ENCODE measurements at regions not wholly inside any gene's neighbourhood (a gene's known extent, or its start where the extent isn't known, plus 50 kb on each side); places are given as distances from the start of the nearest gene placed in this dataset.
"Not testable (repeated sequence)": the region's sequence is repeated elsewhere in the genome, so short reads cannot be mapped to it uniquely, and the experiment has no call there.

DNA sequence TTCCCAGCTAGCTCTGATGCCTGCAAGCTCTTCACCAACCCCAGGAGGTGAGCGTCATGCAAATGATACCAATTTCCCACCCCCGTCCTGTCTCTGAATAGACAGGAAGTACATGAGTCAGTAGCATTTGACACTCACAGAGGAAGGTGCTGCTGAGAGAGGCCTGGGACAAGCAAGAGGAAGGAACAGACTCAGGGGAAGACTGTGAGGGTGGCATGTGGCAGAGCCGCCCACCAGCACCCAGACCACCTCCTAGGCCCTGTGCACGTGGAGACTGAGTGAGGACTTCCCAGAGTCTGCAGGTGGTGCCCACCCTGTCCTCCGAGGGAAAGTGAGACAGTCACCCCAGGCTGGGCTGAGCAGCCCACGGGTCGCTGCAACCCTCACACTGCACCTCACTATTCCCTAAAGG lies 199.5 kb upstream of the SFSWAP start:
- peak; percentile 92 for FAIRE-seq
- TF ChIP-seq POLR2A (IDR thresholded peaks at IDR 0.05; ENCODE audit: low read depth, low read length) (peak; percentile 84), TAF1 (IDR thresholded peaks at IDR 0.05; ENCODE audit: low read depth, low read length) (peak; percentile 96), POLR2AphosphoS5 (IDR thresholded peaks at IDR 0.05; ENCODE audit: low read depth, low read length) (peak; percentile 65), POU2F2 (IDR thresholded peaks at IDR 0.05; ENCODE audit: low read depth, low read length) (peak; percentile 97), SPI1 (IDR thresholded peaks at IDR 0.05; ENCODE audit: low read depth, low read length) (peak; percentile 60; the same call in 1 of the 2 replicates), PAX5 (IDR thresholded peaks at IDR 0.05; ENCODE audit: insufficient read depth, low read length, severe bottlenecking) (no peak)
- DNase-seq (ENCODE audit: insufficient read length, low spot score), result peak; percentile 72

DNA sequence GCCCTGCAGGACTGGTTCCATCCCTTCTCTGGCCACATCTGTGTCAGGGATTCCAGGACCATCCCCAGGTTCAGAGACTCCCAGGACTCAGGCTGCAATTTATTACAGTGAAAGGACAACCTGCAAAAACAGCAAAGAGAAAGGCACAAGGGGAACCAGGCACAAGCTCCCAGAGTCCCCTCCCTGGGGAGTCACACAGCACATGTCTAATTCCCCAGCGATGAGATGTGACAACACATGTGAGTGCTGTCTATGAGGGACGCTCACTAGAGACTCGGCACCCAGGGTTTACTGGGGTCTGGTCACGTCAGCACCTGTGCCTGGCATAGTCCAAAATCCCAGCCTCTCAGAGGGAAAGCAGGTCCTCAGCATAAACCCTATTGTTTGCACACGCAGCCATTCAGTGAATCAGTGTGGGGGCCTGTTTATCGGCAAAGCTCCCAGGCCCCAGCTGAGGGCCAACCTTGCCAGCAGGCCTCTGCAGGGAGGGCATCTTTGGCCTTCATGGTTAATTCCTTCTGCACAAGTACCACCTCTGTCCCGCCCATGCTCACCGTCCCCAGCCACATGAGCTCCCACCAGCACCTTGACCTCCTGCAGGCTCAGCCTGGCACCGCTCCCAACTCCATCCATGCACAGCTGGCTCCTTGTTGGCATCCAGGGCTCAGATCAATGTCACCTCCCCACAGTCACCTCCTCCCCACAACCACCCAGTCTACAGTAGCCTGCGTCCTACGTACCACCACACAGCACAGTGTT lies 198.9 kb upstream of the SFSWAP start:
- TF ChIP-seq POLR2A (IDR thresholded peaks at IDR 0.05; ENCODE audit: low read depth, low read length) (no peak), PAX5 (IDR thresholded peaks at IDR 0.05; ENCODE audit: insufficient read depth, low read length, severe bottlenecking) (no peak), TAF1 (IDR thresholded peaks at IDR 0.05; ENCODE audit: low read depth, low read length) (no peak), POU2F2 (IDR thresholded peaks at IDR 0.05; ENCODE audit: low read depth, low read length) (no peak), POLR2AphosphoS5 (IDR thresholded peaks at IDR 0.05; ENCODE audit: low read depth, low read length) (no peak), SPI1 (IDR thresholded peaks at IDR 0.05; ENCODE audit: low read depth, low read length) (no peak)
- FAIRE-seq (peak; percentile 40), DNase-seq (ENCODE audit: insufficient read length, low spot score) (no peak)

DNA sequence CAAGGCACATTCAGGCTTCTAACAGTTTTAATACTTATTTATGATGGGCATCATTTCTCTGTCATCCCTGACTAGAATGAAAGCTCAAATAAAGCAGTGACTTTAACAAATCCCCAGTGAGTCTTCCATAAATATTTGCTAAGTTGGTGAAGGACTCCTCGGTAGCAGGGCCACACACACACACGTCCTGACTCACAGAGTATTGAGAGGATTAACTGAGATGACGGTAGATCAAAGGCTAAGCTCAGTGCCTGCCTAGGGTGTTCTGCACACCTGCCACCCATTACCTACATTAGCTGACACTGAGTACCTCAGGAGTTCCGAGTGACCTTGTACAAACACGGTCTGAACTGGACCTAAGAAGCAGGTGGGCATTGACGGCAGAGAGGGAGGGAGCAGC lies 197.3 kb upstream of the SFSWAP start:
- FAIRE-seq, result no peak
- TF ChIP-seq POU2F2 (IDR thresholded peaks at IDR 0.05; ENCODE audit: low read depth, low read length) (no peak), TAF1 (IDR thresholded peaks at IDR 0.05; ENCODE audit: low read depth, low read length) (no peak), POLR2A (IDR thresholded peaks at IDR 0.05; ENCODE audit: low read depth, low read length) (no peak), PAX5 (IDR thresholded peaks at IDR 0.05; ENCODE audit: insufficient read depth, low read length, severe bottlenecking) (no peak), SPI1 (IDR thresholded peaks at IDR 0.05; ENCODE audit: low read depth, low read length) (no peak), POLR2AphosphoS5 (IDR thresholded peaks at IDR 0.05; ENCODE audit: low read depth, low read length) (no peak)
- DNase-seq (ENCODE audit: insufficient read length, low spot score), result no peak

DNA sequence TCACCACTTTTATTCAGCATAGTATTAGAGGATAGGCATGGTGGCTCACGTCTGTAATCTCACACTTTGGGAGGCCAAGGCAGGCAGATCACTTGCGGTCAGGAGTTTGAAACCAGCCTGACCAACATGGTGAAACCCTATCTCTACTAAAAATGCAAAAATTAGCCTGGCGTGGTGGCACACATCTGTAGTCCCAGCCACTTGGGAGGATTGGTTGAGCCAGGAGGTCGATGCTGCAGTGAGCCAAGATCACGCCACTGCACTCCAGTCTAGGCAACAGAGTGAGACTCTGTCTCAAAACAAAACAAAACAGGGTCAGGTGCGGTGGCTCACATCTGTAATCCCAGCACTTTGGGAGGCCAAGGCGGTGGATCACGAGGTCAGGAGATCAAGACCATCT lies 190.3 kb upstream of the SFSWAP start:
- DNase-seq (ENCODE audit: insufficient read length, low spot score); FAIRE-seq: not testable (repeated sequence)

DNA sequence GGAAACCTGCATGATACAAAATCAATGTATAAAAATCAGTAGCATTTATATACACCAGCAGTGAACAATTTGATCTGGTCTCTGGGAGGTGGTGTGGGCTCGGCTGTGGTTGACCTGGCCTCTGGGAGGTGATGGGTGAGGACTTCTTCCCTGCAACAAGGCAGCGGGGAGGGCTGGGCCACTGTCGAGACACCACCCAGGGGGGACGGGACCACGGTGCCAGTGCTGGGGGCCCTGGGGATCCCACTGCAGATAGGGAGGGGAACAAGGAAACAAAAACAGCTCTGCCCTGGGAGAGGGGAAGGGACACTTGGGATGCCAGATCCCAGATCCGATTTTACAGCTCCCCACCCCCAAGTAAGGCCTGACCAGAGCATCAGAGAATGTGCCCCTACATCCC lies 189.6 kb upstream of the SFSWAP start:
- no peak for DNase-seq (ENCODE audit: insufficient read length, low spot score)
- TF ChIP-seq POLR2AphosphoS5 (IDR thresholded peaks at IDR 0.05; ENCODE audit: low read depth, low read length) (no peak), PAX5 (IDR thresholded peaks at IDR 0.05; ENCODE audit: insufficient read depth, low read length, severe bottlenecking) (no peak), POLR2A (IDR thresholded peaks at IDR 0.05; ENCODE audit: low read depth, low read length) (no peak), TAF1 (IDR thresholded peaks at IDR 0.05; ENCODE audit: low read depth, low read length) (no peak), SPI1 (IDR thresholded peaks at IDR 0.05; ENCODE audit: low read depth, low read length) (no peak), POU2F2 (IDR thresholded peaks at IDR 0.05; ENCODE audit: low read depth, low read length) (no peak)
- no peak for FAIRE-seq

DNA sequence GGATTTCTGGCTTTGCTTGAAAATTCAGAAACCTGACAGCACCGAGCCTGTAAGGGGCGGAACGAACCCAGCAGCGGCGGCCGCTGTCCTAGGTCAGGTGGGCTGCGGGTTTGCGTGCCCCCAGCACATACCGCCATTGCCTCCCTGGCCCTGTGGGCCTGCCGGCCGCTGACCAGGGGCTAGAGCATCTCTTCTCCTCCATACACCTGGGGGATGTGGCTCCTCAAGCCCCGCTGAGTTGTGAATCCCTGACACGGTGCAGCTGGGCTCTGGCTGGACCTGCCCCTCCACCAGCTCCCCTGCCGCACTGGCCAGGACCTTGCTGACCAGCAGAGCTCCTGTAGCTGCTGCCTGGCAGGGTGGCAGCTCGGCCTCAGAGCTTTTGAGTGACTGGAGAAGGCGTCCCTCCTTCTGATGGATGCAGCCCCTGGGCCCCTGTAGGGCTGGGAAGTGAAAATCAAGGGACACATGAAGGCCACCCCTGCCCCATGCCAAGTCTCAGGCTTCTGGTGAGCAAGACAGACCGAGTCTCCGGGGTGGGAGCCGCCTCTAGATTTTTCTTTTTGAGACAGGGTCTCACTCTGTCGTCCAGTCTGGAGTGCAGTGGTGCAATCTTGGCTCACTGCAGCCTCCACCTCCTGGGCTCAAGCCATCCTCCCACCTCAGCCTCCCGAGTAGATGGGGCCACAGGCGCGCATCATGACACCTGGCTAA lies 184.9 kb upstream of the SFSWAP start:
- FAIRE-seq (no peak), DNase-seq (ENCODE audit: insufficient read length, low spot score) (no peak)
- TF ChIP-seq SPI1 (IDR thresholded peaks at IDR 0.05; ENCODE audit: low read depth, low read length) (no peak), POU2F2 (IDR thresholded peaks at IDR 0.05; ENCODE audit: low read depth, low read length) (no peak)

DNA sequence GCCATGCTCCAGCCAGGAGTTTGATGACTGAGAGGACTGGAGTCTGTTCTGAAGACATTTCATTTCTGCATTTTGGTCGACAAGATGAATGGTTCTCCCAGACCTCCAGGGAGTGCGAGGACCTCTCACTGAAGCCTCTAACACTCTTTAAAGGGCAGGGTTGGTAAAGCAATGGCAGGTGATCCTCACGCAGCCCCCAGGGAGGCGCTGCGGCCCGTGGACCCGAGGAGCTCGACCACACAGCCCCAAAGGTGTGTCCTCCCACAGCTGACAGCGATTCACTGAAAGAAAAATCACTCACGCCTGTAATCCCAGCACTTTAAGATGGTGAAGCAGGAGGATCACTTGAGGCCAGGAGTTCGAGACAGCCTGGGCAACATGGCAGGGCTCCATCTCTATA lies 183.8 kb upstream of the SFSWAP start:
- DNase-seq (ENCODE audit: insufficient read length, low spot score) (no peak), FAIRE-seq (no peak)
- TF ChIP-seq TAF1 (IDR thresholded peaks at IDR 0.05; ENCODE audit: low read depth, low read length) (no peak), SPI1 (IDR thresholded peaks at IDR 0.05; ENCODE audit: low read depth, low read length) (no peak), PAX5 (IDR thresholded peaks at IDR 0.05; ENCODE audit: insufficient read depth, low read length, severe bottlenecking) (no peak), POLR2A (IDR thresholded peaks at IDR 0.05; ENCODE audit: low read depth, low read length) (no peak), POU2F2 (IDR thresholded peaks at IDR 0.05; ENCODE audit: low read depth, low read length) (no peak), POLR2AphosphoS5 (IDR thresholded peaks at IDR 0.05; ENCODE audit: low read depth, low read length) (no peak)

DNA sequence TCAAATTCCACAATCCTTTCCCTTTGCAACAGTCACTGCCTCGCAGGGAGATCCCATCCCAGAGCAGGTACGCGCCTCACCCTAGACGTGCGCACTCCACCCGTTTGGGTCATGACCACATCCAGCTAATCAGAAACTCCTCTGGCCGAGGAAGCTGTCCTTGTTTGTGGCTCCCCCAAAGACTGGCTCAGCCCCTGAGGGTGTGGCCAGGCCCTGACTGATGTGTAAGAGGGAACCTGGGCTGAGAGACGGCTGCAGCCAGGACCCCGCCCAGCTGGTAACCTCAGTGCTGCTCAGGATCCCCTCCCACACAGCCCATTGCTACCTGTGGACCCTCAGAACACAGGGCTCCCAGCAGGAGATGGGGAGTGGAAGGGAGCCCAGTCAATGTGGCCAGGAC lies 183.2 kb upstream of the SFSWAP start:
- DNase-seq (ENCODE audit: insufficient read length, low spot score) (no peak), FAIRE-seq (no peak)
- TF ChIP-seq PAX5 (IDR thresholded peaks at IDR 0.05; ENCODE audit: insufficient read depth, low read length, severe bottlenecking) (no peak), TAF1 (IDR thresholded peaks at IDR 0.05; ENCODE audit: low read depth, low read length) (no peak), SPI1 (IDR thresholded peaks at IDR 0.05; ENCODE audit: low read depth, low read length) (no peak)

DNA sequence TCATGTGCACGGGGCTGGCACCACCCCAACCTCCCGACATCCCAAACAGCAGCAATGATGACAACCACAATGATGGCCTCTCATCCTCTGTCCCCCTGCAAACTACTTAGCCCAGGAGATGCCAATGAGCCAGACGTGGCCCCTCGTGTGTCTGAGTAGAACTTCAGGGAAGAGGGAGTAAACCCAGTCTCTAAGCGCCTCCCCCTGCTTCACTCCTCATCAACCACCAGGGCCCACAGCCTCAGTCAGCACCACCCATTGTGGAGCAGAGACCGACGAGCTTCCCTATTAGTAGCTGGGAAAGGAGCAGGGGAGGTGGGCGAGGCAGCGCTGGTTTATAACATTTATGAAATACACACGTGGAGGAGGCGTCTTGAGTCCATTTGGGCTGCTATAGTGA lies 182.7 kb upstream of the SFSWAP start:
- TF ChIP-seq POLR2A (IDR thresholded peaks at IDR 0.05; ENCODE audit: low read depth, low read length) (no peak), POLR2AphosphoS5 (IDR thresholded peaks at IDR 0.05; ENCODE audit: low read depth, low read length) (no peak), SPI1 (IDR thresholded peaks at IDR 0.05; ENCODE audit: low read depth, low read length) (no peak), TAF1 (IDR thresholded peaks at IDR 0.05; ENCODE audit: low read depth, low read length) (no peak), PAX5 (IDR thresholded peaks at IDR 0.05; ENCODE audit: insufficient read depth, low read length, severe bottlenecking) (no peak), POU2F2 (IDR thresholded peaks at IDR 0.05; ENCODE audit: low read depth, low read length) (no peak)
- no peak for FAIRE-seq
- DNase-seq (ENCODE audit: insufficient read length, low spot score), result no peak

DNA sequence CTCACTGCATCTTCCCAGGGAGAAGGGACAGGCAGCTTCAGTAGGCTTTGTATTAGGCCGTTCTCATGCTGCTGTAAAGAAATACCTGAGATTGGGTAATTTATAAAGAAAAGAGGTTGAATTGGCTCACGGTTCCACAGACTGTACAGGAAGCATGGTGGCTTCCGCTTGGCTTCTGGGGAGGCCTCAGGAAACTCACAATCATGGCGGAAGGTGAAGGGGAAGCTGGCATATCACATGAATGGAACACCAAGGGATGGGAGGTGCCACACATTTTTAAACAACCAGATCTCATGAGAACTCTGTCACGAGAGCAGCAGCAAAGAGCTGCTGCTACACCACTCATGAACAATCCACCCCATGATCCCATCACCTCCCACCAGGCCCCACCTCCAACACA lies 182.2 kb upstream of the SFSWAP start:
- no peak for FAIRE-seq
- TF ChIP-seq POLR2A (IDR thresholded peaks at IDR 0.05; ENCODE audit: low read depth, low read length) (no peak), POU2F2 (IDR thresholded peaks at IDR 0.05; ENCODE audit: low read depth, low read length) (no peak)
- DNase-seq (ENCODE audit: insufficient read length, low spot score), result no peak

Measured in GM12891 (cell line).